ENCODE measurements at regions not wholly inside any gene's neighbourhood (a gene's known extent, or its start where the extent isn't known, plus 50 kb on each side); places are given as distances from the start of the nearest gene placed in this dataset.

GRCh38 chr14:101184572-101184971 lies 281.1 kb upstream of the RTL1 start:
- no peak for TF ChIP-seq CTCF (IDR thresholded peaks at IDR 0.05; ENCODE audit: unreplicated experiment)
- no peak for DNase-seq (ENCODE audit: low spot score, unreplicated experiment)
- no peak overlapping the region for H3K4me3 Mint-ChIP-seq (ENCODE audit: low read depth)
- H3K9me3 Mint-ChIP-seq (ENCODE audit: low read depth) = peaks cover 7% of the 10 kb centered on the region
- peaks cover 31% of the 10 kb centered on the region for H3K27me3 Mint-ChIP-seq
- no peaks in the 10 kb centered on the region for H3K36me3 Mint-ChIP-seq (ENCODE audit: insufficient read depth)
- H3K27ac Mint-ChIP-seq = no peak overlapping the region
- H3K4me1 Mint-ChIP-seq (ENCODE audit: low read depth) = no peaks in the 10 kb centered on the region

GRCh38 chr14:101185073-101185835 lies 281.7 kb upstream of the RTL1 start:
- Mint-ChIP-seq H3K27ac (no peak overlapping the region), H3K36me3 (ENCODE audit: insufficient read depth) (no peaks in the 10 kb centered on the region), H3K4me1 (ENCODE audit: low read depth) (no peaks in the 10 kb centered on the region), H3K27me3 (peaks cover 37% of the 10 kb centered on the region), H3K4me3 (ENCODE audit: low read depth) (no peak overlapping the region), H3K9me3 (ENCODE audit: low read depth) (peaks cover 4% of the 10 kb centered on the region)
- no peak for DNase-seq (ENCODE audit: low spot score, unreplicated experiment)
- TF ChIP-seq CTCF (IDR thresholded peaks at IDR 0.05; ENCODE audit: unreplicated experiment) = no peak

- Mint-ChIP-seq H3K4me3 (ENCODE audit: low read depth) (no peak overlapping the region), H3K4me1 (ENCODE audit: low read depth) (no peaks in the 10 kb centered on the region), H3K9me3 (ENCODE audit: low read depth) (no peaks in the 10 kb centered on the region), H3K27ac (no peak overlapping the region), H3K27me3 (peaks cover 41% of the 10 kb centered on the region), H3K36me3 (ENCODE audit: insufficient read depth) (no peaks in the 10 kb centered on the region)
- no peak for TF ChIP-seq CTCF (IDR thresholded peaks at IDR 0.05; ENCODE audit: unreplicated experiment)
- DNase-seq (ENCODE audit: low spot score, unreplicated experiment) = no peak
These were observed 282.4 kb upstream of the RTL1 start for GRCh38 chr14:101185946-101186345.

- Mint-ChIP-seq H3K27ac (no peak overlapping the region), H3K4me3 (ENCODE audit: low read depth) (no peak overlapping the region), H3K4me1 (ENCODE audit: low read depth) (no peaks in the 10 kb centered on the region), H3K27me3 (peaks cover 41% of the 10 kb centered on the region), H3K36me3 (ENCODE audit: insufficient read depth) (no peaks in the 10 kb centered on the region), H3K9me3 (ENCODE audit: low read depth) (no peaks in the 10 kb centered on the region)
- no peak for DNase-seq (ENCODE audit: low spot score, unreplicated experiment)
- TF ChIP-seq CTCF (IDR thresholded peaks at IDR 0.05; ENCODE audit: unreplicated experiment) = no peak
These were observed 283.0 kb upstream of the RTL1 start for GRCh38 chr14:101186544-101186943.

GRCh38 chr14:101186992-101187815 lies 283.7 kb upstream of the RTL1 start:
- no peaks in the 10 kb centered on the region for H3K36me3 Mint-ChIP-seq (ENCODE audit: insufficient read depth)
- no peak overlapping the region for H3K27ac Mint-ChIP-seq
- no peaks in the 10 kb centered on the region for H3K9me3 Mint-ChIP-seq (ENCODE audit: low read depth)
- H3K4me1 Mint-ChIP-seq (ENCODE audit: low read depth) = no peaks in the 10 kb centered on the region
- H3K27me3 Mint-ChIP-seq = peaks cover 41% of the 10 kb centered on the region
- DNase-seq (ENCODE audit: low spot score, unreplicated experiment) = no peak
- H3K4me3 Mint-ChIP-seq (ENCODE audit: low read depth) = no peak overlapping the region
- no peak for TF ChIP-seq CTCF (IDR thresholded peaks at IDR 0.05; ENCODE audit: unreplicated experiment)

All from progenitor cell of endocrine pancreas (in vitro differentiated cells).